ENCODE measurements at regions not wholly inside any gene's neighbourhood (a gene's known extent, or its start where the extent isn't known, plus 50 kb on each side); places are given as distances from the start of the nearest gene placed in this dataset.

GRCh38 chr11:119515771-119516400, 92.9 kb upstream of the THY1 start:
- TF ChIP-seq EZH2 (IDR thresholded peaks at IDR 0.05) (no peak), POLR2AphosphoS5 (IDR thresholded peaks at IDR 0.05; ENCODE audit: borderline replicate concordance, low read depth, low read length) (no peak), FOXP2 (optimal IDR thresholded peaks at IDR 0.05; ENCODE audit: control extremely low read depth, extremely low read length, insufficient read depth) (no peak)

All from SK-N-MC (cell line).